ENCODE measurements at regions not wholly inside any gene's neighbourhood (a gene's known extent, or its start where the extent isn't known, plus 50 kb on each side); places are given as distances from the start of the nearest gene placed in this dataset.

DNA sequence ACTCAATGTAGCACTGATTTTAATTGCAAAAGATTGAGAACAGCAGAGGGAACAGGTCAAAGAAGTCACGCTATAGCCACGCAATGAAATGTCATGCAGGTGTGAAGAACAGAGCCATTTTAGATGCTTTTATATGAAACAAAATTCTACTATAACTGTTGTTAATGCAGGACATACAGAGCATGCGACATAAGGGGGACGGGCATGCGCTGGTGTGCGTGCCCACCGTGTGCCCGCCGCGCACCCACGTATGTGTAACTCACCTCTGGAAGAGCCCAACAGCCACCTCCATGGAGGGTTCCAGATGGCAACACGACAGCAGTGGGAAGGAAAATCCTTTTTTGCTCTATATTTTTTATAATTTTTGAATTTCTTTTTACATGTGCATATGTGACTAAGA lies 410.0 kb upstream of the RNF32 start:
- Histone ChIP-seq H3K4me3 (no peak overlapping the region), H3K9me3 (no peaks in the 10 kb centered on the region), H3K27me3 (ENCODE audit: low read depth) (no peaks in the 10 kb centered on the region), H3K27ac (no peak overlapping the region), H3K36me3 (no peaks in the 10 kb centered on the region), H3K4me1 (no peaks in the 10 kb centered on the region)
- no peak for DNase-seq
- intact Hi-C loops (cut with DNase I): no loop called here
- no peak for ATAC-seq
- TF ChIP-seq, protein P1, sequence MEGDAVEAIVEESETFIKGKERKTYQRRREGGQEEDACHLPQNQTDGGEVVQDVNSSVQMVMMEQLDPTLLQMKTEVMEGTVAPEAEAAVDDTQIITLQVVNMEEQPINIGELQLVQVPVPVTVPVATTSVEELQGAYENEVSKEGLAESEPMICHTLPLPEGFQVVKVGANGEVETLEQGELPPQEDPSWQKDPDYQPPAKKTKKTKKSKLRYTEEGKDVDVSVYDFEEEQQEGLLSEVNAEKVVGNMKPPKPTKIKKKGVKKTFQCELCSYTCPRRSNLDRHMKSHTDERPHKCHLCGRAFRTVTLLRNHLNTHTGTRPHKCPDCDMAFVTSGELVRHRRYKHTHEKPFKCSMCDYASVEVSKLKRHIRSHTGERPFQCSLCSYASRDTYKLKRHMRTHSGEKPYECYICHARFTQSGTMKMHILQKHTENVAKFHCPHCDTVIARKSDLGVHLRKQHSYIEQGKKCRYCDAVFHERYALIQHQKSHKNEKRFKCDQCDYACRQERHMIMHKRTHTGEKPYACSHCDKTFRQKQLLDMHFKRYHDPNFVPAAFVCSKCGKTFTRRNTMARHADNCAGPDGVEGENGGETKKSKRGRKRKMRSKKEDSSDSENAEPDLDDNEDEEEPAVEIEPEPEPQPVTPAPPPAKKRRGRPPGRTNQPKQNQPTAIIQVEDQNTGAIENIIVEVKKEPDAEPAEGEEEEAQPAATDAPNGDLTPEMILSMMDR (IDR thresholded peaks at IDR 0.05): no peak

DNA sequence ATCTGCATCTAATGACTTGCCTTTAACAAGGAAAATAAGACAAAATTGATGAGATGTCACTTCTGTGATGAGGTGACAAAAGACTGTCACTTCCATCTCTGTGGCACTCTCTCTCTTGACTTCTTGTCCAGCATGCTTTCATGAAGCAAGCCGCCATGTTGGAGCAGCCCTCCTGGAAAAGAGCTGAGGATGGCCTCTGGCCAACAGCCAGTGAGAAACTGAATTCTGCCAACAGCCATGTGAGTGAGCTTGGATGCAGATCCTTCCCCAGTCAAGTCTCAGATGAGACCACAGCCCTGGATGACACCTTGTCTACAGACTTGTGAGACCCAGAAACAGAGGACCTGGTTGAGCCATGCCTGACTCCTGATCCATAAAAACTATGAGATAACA lies 412.6 kb upstream of the SHH start:
- H3K9me3 ChIP-seq: no peaks in the 10 kb centered on the region
- no peaks in the 10 kb centered on the region for H3K4me1 ChIP-seq
- DNase-seq: no peak
- TF ChIP-seq, protein P1 (IDR thresholded peaks at IDR 0.05): no peak
- H3K27me3 ChIP-seq (ENCODE audit: low read depth): peaks cover 6% of the 10 kb centered on the region
- H3K36me3 ChIP-seq: no peaks in the 10 kb centered on the region
- intact Hi-C loops (cut with DNase I): no loop called here
- no peak for ATAC-seq
- no peak overlapping the region for H3K4me3 ChIP-seq
- no peak overlapping the region for H3K27ac ChIP-seq

DNA sequence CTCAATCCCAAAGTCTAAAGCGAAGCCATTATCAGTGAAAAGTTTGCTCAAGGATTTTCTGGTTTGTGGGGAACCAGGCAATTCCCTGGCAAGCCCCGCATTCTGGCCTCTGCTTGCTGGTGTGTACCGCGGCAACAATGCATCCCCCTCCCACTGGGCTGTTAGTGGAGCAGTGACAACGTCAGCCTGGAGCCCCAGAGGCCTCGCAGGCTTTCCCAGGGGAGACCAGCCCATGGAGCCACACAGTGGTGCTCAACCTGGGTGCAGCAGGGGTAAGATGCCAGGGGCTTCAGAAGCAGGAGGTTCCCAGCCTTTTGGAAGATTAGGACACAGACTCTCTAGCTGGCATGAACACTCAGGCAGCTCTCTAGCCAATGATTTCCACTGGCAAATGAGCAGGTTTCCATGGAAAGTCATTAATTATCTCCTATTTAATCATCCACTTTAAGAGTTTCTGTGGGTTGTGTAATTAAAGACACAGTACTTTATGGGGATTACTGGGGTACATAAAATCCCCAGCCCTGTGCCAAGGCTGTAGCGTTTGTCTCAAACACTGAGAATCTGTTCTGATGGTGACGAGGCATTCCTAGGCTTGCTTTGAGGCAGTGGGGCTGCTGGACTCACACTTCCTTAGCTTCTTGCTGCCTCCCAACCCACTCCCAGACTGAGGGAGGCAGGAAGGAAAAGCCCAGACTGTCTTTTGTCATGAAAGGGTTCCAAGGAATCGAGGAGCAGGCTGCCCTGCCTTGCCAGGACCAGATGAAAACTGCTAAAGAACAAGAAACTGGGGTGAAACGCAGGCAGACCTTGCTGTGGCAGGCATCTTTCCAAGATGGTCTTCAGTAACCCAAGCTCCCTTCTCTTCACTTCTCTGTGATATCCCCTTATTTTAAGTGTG lies 411.9 kb upstream of the SHH start:
- Histone ChIP-seq H3K36me3 (no peaks in the 10 kb centered on the region), H3K4me3 (no peak overlapping the region), H3K4me1 (no peaks in the 10 kb centered on the region), H3K27ac (no peak overlapping the region), H3K27me3 (ENCODE audit: low read depth) (peaks cover 8% of the 10 kb centered on the region), H3K9me3 (no peaks in the 10 kb centered on the region)
- DNase-seq (no peak), ATAC-seq (no peak)
- TF ChIP-seq, protein P1 (IDR thresholded peaks at IDR 0.05): no peak
- intact Hi-C loops (cut with DNase I): no loop called here

DNA sequence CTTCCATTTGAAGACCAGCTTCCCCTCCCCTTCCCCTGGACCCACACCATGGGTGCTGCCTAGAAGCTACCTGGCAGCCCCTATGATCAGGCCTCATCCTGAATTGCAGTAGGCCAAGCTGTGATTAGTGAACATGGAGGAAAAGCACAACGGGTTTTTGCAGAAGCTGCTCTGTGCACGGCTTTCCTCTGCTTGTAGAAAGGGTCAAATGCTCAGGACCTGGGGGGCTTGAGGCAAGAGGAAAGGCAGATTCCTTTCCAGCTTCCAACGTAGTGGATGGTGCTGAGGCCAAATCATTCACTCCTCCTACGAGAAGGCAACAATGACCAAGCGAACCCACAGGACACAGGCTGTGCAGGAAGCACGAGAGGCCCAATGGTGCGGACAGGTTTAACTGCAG lies 410.3 kb upstream of the SHH start:
- H3K36me3 ChIP-seq: no peaks in the 10 kb centered on the region
- DNase-seq (no peak), ATAC-seq (no peak)
- H3K4me1 ChIP-seq: no peaks in the 10 kb centered on the region
- H3K27ac ChIP-seq: no peak overlapping the region
- peaks cover 8% of the 10 kb centered on the region for H3K27me3 ChIP-seq (ENCODE audit: low read depth)
- intact Hi-C loops (cut with DNase I): no loop called here
- no peak overlapping the region for H3K4me3 ChIP-seq
- no peaks in the 10 kb centered on the region for H3K9me3 ChIP-seq
- TF ChIP-seq, protein P1 (IDR thresholded peaks at IDR 0.05): no peak

DNA sequence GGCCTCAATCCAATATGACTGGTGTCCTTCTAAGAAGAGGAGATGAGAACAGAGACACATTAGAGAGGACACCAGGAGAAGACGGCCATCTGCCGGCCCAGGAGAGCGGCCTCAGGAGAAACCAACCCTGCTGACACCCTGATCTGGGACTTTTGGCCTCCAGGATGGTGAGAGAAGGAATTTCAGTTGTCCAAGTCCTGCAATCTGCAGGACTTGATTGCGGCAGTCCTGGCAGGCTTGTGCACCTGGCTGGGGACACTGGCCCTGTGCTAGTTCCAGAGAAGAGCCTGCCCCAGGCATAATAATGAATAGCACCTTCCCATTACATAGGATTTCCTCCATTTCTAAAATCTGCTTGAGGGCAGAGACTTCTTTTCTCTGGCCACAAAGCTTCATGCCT lies 409.9 kb upstream of the SHH start:
- Histone ChIP-seq H3K36me3 (no peaks in the 10 kb centered on the region), H3K9me3 (no peaks in the 10 kb centered on the region), H3K4me3 (no peak overlapping the region), H3K4me1 (no peaks in the 10 kb centered on the region), H3K27ac (no peak overlapping the region), H3K27me3 (ENCODE audit: low read depth) (peaks cover 8% of the 10 kb centered on the region)
- no peak for ATAC-seq
- no peak for DNase-seq
- TF ChIP-seq, protein P1 (IDR thresholded peaks at IDR 0.05): no peak
- intact Hi-C loops (cut with DNase I): no loop called here

All from lower lobe of right lung (tissue), 2 donors.